Peyer's patch (tissue), 4 donors: ENCODE measurements at regions not wholly inside any gene's neighbourhood (a gene's known extent, or its start where the extent isn't known, plus 50 kb on each side); places are given as distances from the start of the nearest gene placed in this dataset.

Experiments
- DNase-seq, 3 donors: peaks; one replicate each; pipeline ENCODE4 v3.0.0-alpha.2; 2017 to 2019
- H3K27ac ChIP-seq, 4 donors: fragments of 200-600 bp; sonication (generic); one replicate each; pipeline ENCODE4 v1.5.1; 2016 to 2019
- H3K27me3 ChIP-seq, 2 donors: fragments of 200-600 bp; sonication (generic); one replicate each; pipeline ENCODE4 v1.5.1; 2019
- H3K36me3 ChIP-seq, 3 donors: fragments of 200-600 bp; sonication (generic); one replicate each; pipeline ENCODE4 v1.5.1; 2016 to 2019
- H3K4me1 ChIP-seq, 4 donors: fragments of 200-600 bp; sonication (generic); one replicate each; pipeline ENCODE4 v1.5.1; 2016 to 2019
- H3K4me3 ChIP-seq, 4 donors: fragments of 200-600 bp; sonication (generic); 1 replicate in 3 of 4; 2 replicates in 1 of 4; pipeline ENCODE4 v1.5.1; 2016 to 2019; ENCODE audit warnings: mild to moderate bottlenecking in 1 of 4
- H3K9me3 ChIP-seq, 4 donors: fragments of 200-600 bp; sonication (generic); one replicate each; pipeline ENCODE4 v1.5.1; 2016 to 2019; ENCODE audit warnings: mild to moderate bottlenecking in 1 of 4
- CTCF ChIP-seq, 6 experiments: fragments of 450-650 bp in 4 of 6; fragments of 200-600 bp in 2 of 6; sonication (generic) in 1 of 6; IDR thresholded peaks; one replicate each; pipeline ENCODE4 v1.5.1; 2017 to 2019; ENCODE audit warnings: antibody characterized with exemption in 6 of 6, mild to moderate bottlenecking in 3 of 6, moderate library complexity in 1 of 6
- POLR2A ChIP-seq, 2 donors: fragments of 450-650 bp; IDR thresholded peaks; one replicate each; pipeline ENCODE4 v1.5.1; 2017; ENCODE audit warnings: antibody characterized with exemption in 2 of 2, mild to moderate bottlenecking in 2 of 2, moderate library complexity in 2 of 2

- Histone ChIP-seq H3K9me3 (no peaks in the 10 kb centered on the region), H3K27ac (no peak overlapping the region), H3K4me3 (no peak overlapping the region), H3K36me3 (no peaks in the 10 kb centered on the region), H3K27me3 (no peaks in the 10 kb centered on the region), H3K4me1 (no peaks in the 10 kb centered on the region)
- DNase-seq = no peak
- TF ChIP-seq CTCF (IDR thresholded peaks at IDR 0.05) (no peak), POLR2A (IDR thresholded peaks at IDR 0.05) (no peak)
These were observed 1041.8 kb upstream of the ADGRB3 start for GRCh38 chr6:67593247-67593646.

- Histone ChIP-seq H3K27me3 (no peaks in the 10 kb centered on the region), H3K4me3 (no peak overlapping the region), H3K36me3 (no peaks in the 10 kb centered on the region), H3K4me1 (no peaks in the 10 kb centered on the region), H3K27ac (no peak overlapping the region), H3K9me3 (no peaks in the 10 kb centered on the region)
- DNase-seq = no peak
- TF ChIP-seq POLR2A (IDR thresholded peaks at IDR 0.05) = no peak
- no peak for TF ChIP-seq CTCF (IDR thresholded peaks at IDR 0.05)
These were observed 1043.2 kb upstream of the ADGRB3 start for GRCh38 chr6:67591910-67592309.

- no peak for DNase-seq
- H3K4me1 ChIP-seq = no peaks in the 10 kb centered on the region
- H3K9me3 ChIP-seq = no peaks in the 10 kb centered on the region
- no peak for TF ChIP-seq POLR2A (IDR thresholded peaks at IDR 0.05)
- TF ChIP-seq CTCF (IDR thresholded peaks at IDR 0.05) = no peak
- H3K27ac ChIP-seq = no peak overlapping the region
- no peaks in the 10 kb centered on the region for H3K36me3 ChIP-seq
- H3K4me3 ChIP-seq = no peak overlapping the region
- H3K27me3 ChIP-seq = no peaks in the 10 kb centered on the region
These were observed 1067.2 kb upstream of the ADGRB3 start for GRCh38 chr6:67567842-67568241.

- TF ChIP-seq CTCF (IDR thresholded peaks at IDR 0.05) (no peak), POLR2A (IDR thresholded peaks at IDR 0.05) (no peak)
- Histone ChIP-seq H3K36me3 (no peaks in the 10 kb centered on the region), H3K4me1 (no peaks in the 10 kb centered on the region), H3K9me3 (no peaks in the 10 kb centered on the region), H3K27ac (no peak overlapping the region), H3K4me3 (no peak overlapping the region), H3K27me3 (no peaks in the 10 kb centered on the region)
- no peak for DNase-seq
These were observed 1071.4 kb upstream of the ADGRB3 start for GRCh38 chr6:67563671-67564070.

GRCh38 chr6:67560068-67560467 lies 1075.0 kb upstream of the ADGRB3 start:
- DNase-seq = no peak
- Histone ChIP-seq H3K36me3 (no peaks in the 10 kb centered on the region), H3K27ac (no peak overlapping the region), H3K27me3 (no peaks in the 10 kb centered on the region), H3K4me1 (no peaks in the 10 kb centered on the region), H3K4me3 (no peak overlapping the region), H3K9me3 (no peaks in the 10 kb centered on the region)
- no peak for TF ChIP-seq CTCF (IDR thresholded peaks at IDR 0.05)
- TF ChIP-seq POLR2A (IDR thresholded peaks at IDR 0.05) = no peak

GRCh38 chr6:67558985-67559384 lies 1076.1 kb upstream of the ADGRB3 start:
- no peak for TF ChIP-seq CTCF (IDR thresholded peaks at IDR 0.05)
- no peak for TF ChIP-seq POLR2A (IDR thresholded peaks at IDR 0.05)
- DNase-seq = no peak

More at GRCh38 chr6:67558985-67559384, 1076.1 kb upstream of the ADGRB3 start:
- Histone ChIP-seq H3K9me3 (no peaks in the 10 kb centered on the region), H3K27me3 (no peaks in the 10 kb centered on the region), H3K36me3 (no peaks in the 10 kb centered on the region), H3K4me1 (no peaks in the 10 kb centered on the region), H3K4me3 (no peak overlapping the region), H3K27ac (no peak overlapping the region)
